ENCODE measurements at regions not wholly inside any gene's neighbourhood (a gene's known extent, or its start where the extent isn't known, plus 50 kb on each side); places are given as distances from the start of the nearest gene placed in this dataset.

- no peak for TF ChIP-seq EZH2phosphoT487 (IDR thresholded peaks at IDR 0.05; ENCODE audit: low read depth)
- TF ChIP-seq, protein P1, sequence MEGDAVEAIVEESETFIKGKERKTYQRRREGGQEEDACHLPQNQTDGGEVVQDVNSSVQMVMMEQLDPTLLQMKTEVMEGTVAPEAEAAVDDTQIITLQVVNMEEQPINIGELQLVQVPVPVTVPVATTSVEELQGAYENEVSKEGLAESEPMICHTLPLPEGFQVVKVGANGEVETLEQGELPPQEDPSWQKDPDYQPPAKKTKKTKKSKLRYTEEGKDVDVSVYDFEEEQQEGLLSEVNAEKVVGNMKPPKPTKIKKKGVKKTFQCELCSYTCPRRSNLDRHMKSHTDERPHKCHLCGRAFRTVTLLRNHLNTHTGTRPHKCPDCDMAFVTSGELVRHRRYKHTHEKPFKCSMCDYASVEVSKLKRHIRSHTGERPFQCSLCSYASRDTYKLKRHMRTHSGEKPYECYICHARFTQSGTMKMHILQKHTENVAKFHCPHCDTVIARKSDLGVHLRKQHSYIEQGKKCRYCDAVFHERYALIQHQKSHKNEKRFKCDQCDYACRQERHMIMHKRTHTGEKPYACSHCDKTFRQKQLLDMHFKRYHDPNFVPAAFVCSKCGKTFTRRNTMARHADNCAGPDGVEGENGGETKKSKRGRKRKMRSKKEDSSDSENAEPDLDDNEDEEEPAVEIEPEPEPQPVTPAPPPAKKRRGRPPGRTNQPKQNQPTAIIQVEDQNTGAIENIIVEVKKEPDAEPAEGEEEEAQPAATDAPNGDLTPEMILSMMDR (IDR thresholded peaks at IDR 0.05; ENCODE audit: low read depth, low read length) = no peak
Observed at GRCh38 chr2:187230088-187230487, 218.0 kb downstream of the CALCRL start.

All from OCI-LY3 (cell line).